ENCODE measurements at regions not wholly inside any gene's neighbourhood (a gene's known extent, or its start where the extent isn't known, plus 50 kb on each side); places are given as distances from the start of the nearest gene placed in this dataset.

- DNase-seq (ENCODE audit: low read depth, low spot score) (no peak), FAIRE-seq (no peak)
- no peak overlapping the region for H3K4me3 ChIP-seq (replicated peaks in 1 of 3; ENCODE audit: insufficient read depth in 1 of 3, low read depth in 1 of 3, low read length in 3 of 3)
- no peak overlapping the region for H3K9ac ChIP-seq (replicated peaks; ENCODE audit: extremely low read depth, insufficient read depth, low read length)
- dilution Hi-C loops (cut with MboI; ENCODE audit: extremely low pct_ligation_motif_present, low sequenced_read_pairs) (no loop called here), intact Hi-C loops (cut with micrococcal nuclease) (no loop called here)
- CTCF ChIA-PET: no interaction called here
- no peaks in the 10 kb centered on the region for H3K79me2 ChIP-seq (ENCODE audit: control insufficient read depth, insufficient read depth, low read length)
- H3K36me3 ChIP-seq (ENCODE audit: control insufficient read depth in 2 of 2, extremely low read depth in 1 of 2, insufficient read depth in 2 of 2, low read length in 2 of 2): no peaks in the 10 kb centered on the region
- no peaks in the 10 kb centered on the region for H4K20me1 ChIP-seq (replicated peaks; ENCODE audit: control insufficient read depth, extremely low read depth, insufficient read depth, low read length)
- no peaks in the 10 kb centered on the region for H3K9me3 ChIP-seq (replicated peaks; ENCODE audit: control insufficient read depth, insufficient read depth, low read length)
- TF ChIP-seq POLR2AphosphoS5 (IDR thresholded peaks at IDR 0.05; ENCODE audit: insufficient read depth, low read depth, low read length): no peak
- no peak for TF ChIP-seq GATA2 (IDR thresholded peaks at IDR 0.05; ENCODE audit: insufficient read depth, insufficient read length, low read depth, low read length)
- no peak for TF ChIP-seq POLR2A (IDR thresholded peaks at IDR 0.05; ENCODE audit: low read depth, low read length)
- TF ChIP-seq, protein P1, sequence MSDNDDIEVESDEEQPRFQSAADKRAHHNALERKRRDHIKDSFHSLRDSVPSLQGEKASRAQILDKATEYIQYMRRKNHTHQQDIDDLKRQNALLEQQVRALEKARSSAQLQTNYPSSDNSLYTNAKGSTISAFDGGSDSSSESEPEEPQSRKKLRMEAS (IDR thresholded peaks at IDR 0.05; ENCODE audit: insufficient read depth, insufficient read length): no peak
- TF ChIP-seq EZH2 (IDR thresholded peaks at IDR 0.05; ENCODE audit: borderline replicate concordance, low read depth, low read length, severe bottlenecking): no peak
- no peak for TF ChIP-seq MYC (IDR thresholded peaks at IDR 0.05; ENCODE audit: low read depth, low read length)
- no peak for TF ChIP-seq JUN (IDR thresholded peaks at IDR 0.05; ENCODE audit: borderline replicate concordance, insufficient read depth, insufficient read length, low read depth)
- no peak overlapping the region for H3K27ac ChIP-seq (ENCODE audit: insufficient read depth, low read depth, low read length)
- H3K27me3 ChIP-seq (ENCODE audit: control insufficient read depth in 2 of 2, insufficient read depth in 2 of 2, low read length in 2 of 2): no peaks in the 10 kb centered on the region
- BruUV-seq (replicated peaks): no TSS peak
- no peak overlapping the region for H2AFZ ChIP-seq (ENCODE audit: low read depth, low read length)
- H3K4me1 ChIP-seq (ENCODE audit: control insufficient read depth, extremely low read depth, insufficient read depth, low read length): no peaks in the 10 kb centered on the region
- H3K4me2 ChIP-seq (ENCODE audit: insufficient read depth, low read length): no peak overlapping the region
- POLR2A ChIA-PET: no interaction called here
- no peaks in the 10 kb centered on the region for H3K9me1 ChIP-seq (replicated peaks; ENCODE audit: control insufficient read depth, extremely low read depth, insufficient read depth, low read length)
These were observed 213.9 kb downstream of the IRX2 start for GRCh38 chr5:2537378-2538145.

Data from endothelial cell of umbilical vein (primary cell).